Muscle layer of duodenum (tissue), 2 donors: ENCODE measurements at regions not wholly inside any gene's neighbourhood (a gene's known extent, or its start where the extent isn't known, plus 50 kb on each side); places are given as distances from the start of the nearest gene placed in this dataset.

Source experiments
- H3K27ac ChIP-seq: one replicate; pipeline ENCODE4 v1.7.0; 2013; ENCODE audit warnings: mild to moderate bottlenecking, low read length
- H3K27me3 ChIP-seq: one replicate; pipeline ENCODE4 v1.7.0; 2013; ENCODE audit warnings: low read depth, mild to moderate bottlenecking, control low read depth, low read length
- H3K36me3 ChIP-seq, 2 donors: one replicate each; pipeline ENCODE4 v1.7.0; 2013; ENCODE audit warnings: low read length in 2 of 2, control low read depth in 1 of 2, mild to moderate bottlenecking in 1 of 2; ENCODE audit not compliant: insufficient read depth in 2 of 2, control insufficient read depth in 1 of 2
- H3K4me1 ChIP-seq, 2 donors: one replicate each; pipeline ENCODE4 v1.7.0; 2013; ENCODE audit warnings: low read length in 2 of 2, mild to moderate bottlenecking in 2 of 2, control low read depth in 1 of 2, moderate library complexity in 1 of 2; ENCODE audit not compliant: insufficient read depth in 2 of 2, control insufficient read depth in 1 of 2
- H3K4me3 ChIP-seq, 2 donors: one replicate each; pipeline ENCODE4 v1.7.0; 2013; ENCODE audit warnings: low read length in 2 of 2, low read depth in 1 of 2, mild to moderate bottlenecking in 1 of 2
- H3K9me3 ChIP-seq, 2 donors: one replicate each; pipeline ENCODE4 v1.7.0; 2013; ENCODE audit warnings: low read length in 2 of 2, control low read depth in 1 of 2, mild to moderate bottlenecking in 1 of 2; ENCODE audit not compliant: control insufficient read depth in 1 of 2
- donor health status: healthy.

GRCh38 chr13:43985422-43986072 is 105.8 kb downstream of the LACC1 start:
- Histone ChIP-seq H3K27me3 (no peaks in the 10 kb centered on the region), H3K4me1 (peaks cover 0 to 5% of the 10 kb centered on the region in 2 donors), H3K4me3 (no peak overlapping the region), H3K9me3 (no peaks in the 10 kb centered on the region), H3K36me3 (no peaks in the 10 kb centered on the region), H3K27ac (no peak overlapping the region)

DNA sequence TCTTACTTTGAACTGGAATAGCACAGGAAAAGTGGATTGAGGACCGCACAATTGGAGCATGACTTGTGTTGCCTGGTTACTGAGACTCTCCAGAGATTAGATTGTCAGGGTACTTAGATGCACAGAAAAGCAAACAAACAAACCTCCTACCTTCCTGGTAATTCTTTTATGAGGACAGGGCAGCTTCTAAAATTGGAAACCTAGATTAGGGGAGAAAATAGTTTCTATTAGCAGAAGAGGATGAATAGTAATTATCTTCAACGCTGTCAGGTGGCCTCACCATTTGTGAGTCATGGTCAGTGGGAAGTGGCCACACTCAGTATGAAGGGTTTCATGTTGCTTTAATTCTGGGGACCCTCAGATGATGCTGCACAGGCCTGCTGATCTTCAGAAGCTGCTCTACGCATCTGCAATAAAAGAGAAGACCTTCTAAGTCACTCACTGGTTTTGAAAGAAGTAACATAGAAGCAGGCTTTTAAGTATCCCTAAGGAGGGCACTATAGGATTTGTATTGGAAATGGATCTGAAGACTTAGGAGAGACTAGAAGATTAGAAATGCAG is 106.8 kb downstream of the LACC1 start:
- H3K27me3 ChIP-seq = no peaks in the 10 kb centered on the region
- no peak overlapping the region for H3K4me3 ChIP-seq
- H3K9me3 ChIP-seq = no peaks in the 10 kb centered on the region
- no peak overlapping the region for H3K27ac ChIP-seq
- no peaks in the 10 kb centered on the region for H3K36me3 ChIP-seq
- peaks cover 0 to 5% of the 10 kb centered on the region in 2 donors for H3K4me1 ChIP-seq

DNA sequence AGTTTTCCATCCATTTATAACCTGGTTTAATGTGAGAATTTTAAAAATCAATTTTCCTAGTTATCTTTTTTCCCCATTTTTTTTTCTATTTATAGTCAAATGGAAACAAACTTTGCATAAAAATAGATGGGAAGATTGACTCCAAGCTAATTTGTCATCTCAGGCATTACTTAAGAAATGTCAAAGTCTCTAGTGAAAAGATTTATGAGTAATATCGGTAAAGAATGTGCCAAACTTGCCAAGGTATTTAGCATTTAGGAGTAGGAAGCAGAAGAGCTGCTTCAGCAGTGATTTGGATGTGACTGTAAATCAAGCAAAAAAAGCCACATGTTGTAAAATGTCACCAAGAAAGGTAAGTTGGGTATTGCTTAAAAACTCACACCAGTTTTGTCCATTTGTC is 108.6 kb downstream of the LACC1 start:
- H3K27ac ChIP-seq = no peak overlapping the region

DNA sequence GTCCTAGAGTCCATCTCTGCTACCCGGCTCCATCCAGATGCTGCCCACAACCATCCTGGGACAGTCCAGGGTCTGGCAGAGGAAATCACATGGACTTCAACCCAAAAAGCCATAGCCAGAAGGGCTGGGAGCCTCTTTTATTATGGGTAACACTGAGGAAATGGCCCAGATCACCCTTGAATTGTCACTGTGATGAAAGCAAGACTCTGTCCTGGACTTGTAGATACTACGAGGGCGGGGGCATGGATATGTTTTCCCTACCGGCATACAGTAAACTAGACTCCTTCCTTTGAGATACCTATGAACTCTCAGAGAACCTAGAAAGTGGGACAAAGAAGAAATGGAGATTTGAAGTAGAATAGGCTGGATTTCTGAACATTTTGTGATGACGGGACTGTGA is 110.3 kb downstream of the LACC1 start:
- Histone ChIP-seq H3K27me3 (no peaks in the 10 kb centered on the region), H3K4me3 (no peak overlapping the region), H3K9me3 (peaks cover 0 to 10% of the 10 kb centered on the region in 2 donors), H3K4me1 (peaks cover 0 to 5% of the 10 kb centered on the region in 2 donors), H3K27ac (no peak overlapping the region), H3K36me3 (no peaks in the 10 kb centered on the region)

More for the DNA sequence above, 108.6 kb downstream of the LACC1 start:
- Histone ChIP-seq H3K9me3 (no peaks in the 10 kb centered on the region), H3K4me1 (peaks cover 0 to 5% of the 10 kb centered on the region in 2 donors), H3K36me3 (no peaks in the 10 kb centered on the region), H3K27me3 (no peaks in the 10 kb centered on the region), H3K4me3 (no peak overlapping the region)

GRCh38 chr13:43990829-43991228 is 111.1 kb downstream of the LACC1 start:
- Histone ChIP-seq H3K4me3 (no peak overlapping the region), H3K9me3 (peaks cover 0 to 12% of the 10 kb centered on the region in 2 donors), H3K27ac (no peak overlapping the region), H3K4me1 (peaks cover 0 to 5% of the 10 kb centered on the region in 2 donors), H3K27me3 (no peaks in the 10 kb centered on the region), H3K36me3 (no peaks in the 10 kb centered on the region)

DNA sequence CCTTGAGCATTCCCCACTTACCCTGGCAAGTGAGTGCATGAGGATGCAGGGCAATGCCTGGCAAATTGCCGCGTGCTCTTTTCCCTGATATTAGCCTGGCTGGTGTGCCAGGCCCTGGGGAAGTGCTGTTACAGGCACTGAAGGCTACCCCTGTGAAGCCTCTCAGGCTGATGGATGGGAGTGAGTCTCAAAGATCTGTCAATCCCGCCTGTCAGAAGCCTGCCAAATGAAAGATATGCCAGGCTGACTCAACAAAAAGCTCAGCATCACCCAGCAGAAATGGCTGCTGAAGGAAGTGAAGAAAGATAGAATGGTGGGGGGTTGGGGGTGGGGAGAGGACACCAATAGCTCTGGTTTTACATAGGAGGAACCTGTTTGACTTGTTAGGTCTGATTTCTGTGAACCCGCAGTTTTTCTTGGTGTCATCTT is 112.1 kb downstream of the LACC1 start:
- Histone ChIP-seq H3K4me3 (no peak overlapping the region), H3K4me1 (no peaks in the 10 kb centered on the region), H3K27ac (no peak overlapping the region), H3K9me3 (peaks cover 0 to 12% of the 10 kb centered on the region in 2 donors), H3K27me3 (no peaks in the 10 kb centered on the region), H3K36me3 (no peaks in the 10 kb centered on the region)

- H3K4me3 ChIP-seq = no peak overlapping the region
- H3K36me3 ChIP-seq = no peaks in the 10 kb centered on the region
- no peak overlapping the region for H3K27ac ChIP-seq
- H3K9me3 ChIP-seq = peaks cover 0 to 12% of the 10 kb centered on the region in 2 donors
- H3K27me3 ChIP-seq = no peaks in the 10 kb centered on the region
- H3K4me1 ChIP-seq = no peaks in the 10 kb centered on the region
Observed at GRCh38 chr13:43992211-43992610, 112.5 kb downstream of the LACC1 start.

DNA sequence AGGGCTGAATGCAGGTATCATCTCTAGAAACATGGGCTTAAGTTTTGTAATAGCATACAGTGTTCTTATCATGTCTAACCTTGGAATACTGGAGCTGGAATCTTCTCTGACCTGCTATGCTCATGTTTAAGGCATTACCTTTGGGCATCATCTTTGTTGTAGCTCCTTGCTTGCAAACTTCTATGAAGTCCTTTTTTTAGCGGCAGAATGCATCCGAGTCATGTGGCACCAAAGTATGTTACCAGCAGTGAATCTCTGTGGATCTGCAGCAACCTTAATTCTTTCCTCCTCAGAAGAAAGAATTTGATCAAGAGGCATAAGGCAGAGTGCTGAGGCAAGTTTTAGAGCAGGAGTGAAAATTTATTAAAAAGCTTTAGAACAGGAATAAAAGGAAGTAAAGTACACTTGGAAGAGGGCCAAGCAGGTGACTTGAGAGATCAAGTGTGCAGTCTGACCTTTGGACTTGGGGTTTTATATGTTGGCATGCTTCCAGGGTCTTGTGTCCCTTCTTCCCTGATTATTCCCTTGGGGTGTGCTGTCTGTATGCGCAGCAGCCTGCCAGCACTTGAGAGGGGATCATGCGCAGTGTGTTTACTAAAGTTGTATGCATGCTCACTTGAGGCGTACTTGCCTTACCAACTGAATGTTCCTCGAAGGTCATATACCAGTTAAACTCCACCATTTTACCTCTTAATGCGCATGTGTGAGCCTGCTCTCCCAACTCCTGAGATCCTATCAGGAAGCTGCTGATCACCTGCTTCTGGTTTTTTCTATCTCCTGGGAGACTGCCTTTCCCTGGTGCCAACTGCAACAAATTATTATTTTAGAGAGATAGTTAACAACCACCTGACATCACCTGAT is 115.5 kb downstream of the LACC1 start:
- Histone ChIP-seq H3K9me3 (peaks cover 0 to 12% of the 10 kb centered on the region in 2 donors), H3K4me1 (no peaks in the 10 kb centered on the region), H3K27ac (no peak overlapping the region), H3K36me3 (no peaks in the 10 kb centered on the region), H3K27me3 (no peaks in the 10 kb centered on the region), H3K4me3 (no peak overlapping the region)

DNA sequence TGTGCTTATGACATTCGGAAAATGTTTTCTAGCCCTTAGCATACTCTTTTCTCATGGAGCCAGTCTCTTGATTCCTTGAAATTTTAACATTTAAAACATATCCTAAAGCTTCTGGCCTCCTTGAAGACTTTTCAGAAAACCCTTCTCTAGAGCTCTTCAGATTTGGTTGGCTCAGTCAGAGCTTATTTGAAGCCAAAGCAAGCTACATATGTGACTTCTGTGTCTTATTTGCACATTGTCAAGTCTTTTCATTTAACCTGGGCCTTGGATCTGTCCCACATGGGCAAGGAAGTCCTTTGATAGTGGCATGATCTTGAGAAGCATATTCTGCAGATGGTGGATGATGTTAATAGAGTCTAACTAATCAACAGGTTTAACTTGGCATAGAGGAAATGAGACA is 116.5 kb downstream of the LACC1 start:
- no peak overlapping the region for H3K27ac ChIP-seq
- H3K4me3 ChIP-seq = no peak overlapping the region
- H3K9me3 ChIP-seq = peaks cover 0 to 12% of the 10 kb centered on the region in 2 donors
- no peaks in the 10 kb centered on the region for H3K27me3 ChIP-seq
- H3K4me1 ChIP-seq = no peaks in the 10 kb centered on the region
- H3K36me3 ChIP-seq = no peaks in the 10 kb centered on the region

DNA sequence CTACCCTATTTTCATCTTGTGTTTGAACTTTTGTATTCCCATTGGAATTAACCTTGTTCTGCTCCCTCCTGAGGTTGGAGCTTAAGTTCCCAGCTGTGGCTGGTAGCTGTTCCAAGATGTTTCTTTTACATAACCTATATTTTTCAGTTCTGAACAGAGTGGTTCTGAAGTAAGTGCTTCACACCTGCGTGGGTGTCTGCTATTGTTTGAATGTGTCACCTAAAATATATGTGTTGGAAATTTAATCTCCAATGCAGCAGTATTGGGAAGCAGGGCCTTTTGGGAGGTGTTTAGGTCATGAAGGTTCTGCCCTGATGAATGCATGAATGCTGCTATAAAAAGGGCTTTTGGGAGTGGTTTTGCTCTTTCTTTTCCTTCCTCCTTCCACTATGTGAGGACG is 123.8 kb downstream of the LACC1 start:
- Histone ChIP-seq H3K9me3 (no peaks in the 10 kb centered on the region), H3K27ac (no peak overlapping the region), H3K27me3 (no peaks in the 10 kb centered on the region), H3K4me1 (peaks cover 0 to 7% of the 10 kb centered on the region in 2 donors), H3K36me3 (no peaks in the 10 kb centered on the region), H3K4me3 (no peak overlapping the region)

DNA sequence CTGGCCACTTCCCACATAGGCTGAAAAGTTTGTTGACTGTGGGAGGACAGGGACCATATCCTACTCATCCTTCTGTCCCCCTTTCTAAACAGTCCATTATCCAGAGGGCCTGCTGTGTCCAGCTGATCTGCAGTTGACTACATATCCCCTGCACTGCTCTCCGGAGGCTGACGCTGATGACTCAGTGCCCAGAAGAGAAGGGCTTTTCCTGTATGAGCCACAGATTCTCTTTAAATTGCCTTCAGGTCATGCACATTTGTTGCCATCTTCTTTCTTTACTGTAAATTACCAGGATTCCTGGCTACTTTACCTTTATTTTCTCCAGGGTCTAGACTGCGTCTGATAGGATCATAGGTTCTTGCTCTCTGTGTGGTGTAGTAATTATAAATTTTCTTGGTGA is 125.2 kb downstream of the LACC1 start:
- Histone ChIP-seq H3K9me3 (no peaks in the 10 kb centered on the region), H3K4me1 (peaks cover 0 to 9% of the 10 kb centered on the region in 2 donors), H3K27me3 (no peaks in the 10 kb centered on the region), H3K4me3 (no peak overlapping the region), H3K27ac (no peak overlapping the region), H3K36me3 (no peaks in the 10 kb centered on the region)
